ENCODE measurements at regions not wholly inside any gene's neighbourhood (a gene's known extent, or its start where the extent isn't known, plus 50 kb on each side); places are given as distances from the start of the nearest gene placed in this dataset.

DNA sequence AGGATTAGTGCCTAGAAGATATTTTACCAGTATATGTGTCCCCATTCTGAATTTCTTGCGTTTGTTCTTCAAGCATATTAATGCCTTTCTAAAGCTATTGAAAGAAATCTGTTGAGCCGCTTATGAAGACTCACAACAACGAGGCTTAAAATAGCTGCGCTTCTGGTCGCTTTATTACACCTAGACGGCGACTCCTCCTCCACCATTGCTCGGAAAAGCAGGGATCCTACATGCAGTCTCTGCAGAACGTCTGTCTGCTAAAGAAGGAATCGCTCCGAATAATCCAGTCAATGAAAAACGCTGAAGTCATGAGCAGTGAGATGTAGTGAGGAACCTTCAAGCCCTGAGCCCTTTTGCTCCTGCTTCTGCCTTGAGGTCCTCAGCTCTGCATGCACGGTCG lies 94.8 kb upstream of the ZNF516 start:
- no peak for ATAC-seq
- DNase-seq = no peak
- intact Hi-C loops (cut with DNase I) = no loop called here

DNA sequence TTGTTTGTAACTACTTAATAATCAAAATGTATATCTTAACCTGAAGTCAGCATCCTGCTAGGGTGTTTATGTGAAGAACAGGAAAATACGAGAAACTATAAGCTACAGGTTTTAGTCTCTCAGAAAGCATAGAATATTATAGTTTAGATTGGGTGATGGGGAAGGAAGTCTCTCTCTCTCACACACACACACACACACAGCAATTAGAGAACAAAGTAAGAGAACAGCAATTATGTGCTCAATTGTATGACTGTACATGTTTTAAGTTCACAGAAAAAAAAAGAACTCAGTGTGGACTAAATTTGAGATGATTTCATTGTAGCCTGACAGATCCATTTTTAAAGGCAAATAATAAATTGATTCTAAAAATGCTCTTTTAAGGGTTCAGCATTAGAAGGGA lies 94.3 kb upstream of the ZNF516 start:
- DNase-seq = no peak
- no peak for ATAC-seq
- intact Hi-C loops (cut with DNase I) = no loop called here

GRCh38 chr18:76588601-76589226 lies 93.7 kb upstream of the ZNF516 start:
- intact Hi-C loops (cut with DNase I) = no loop called here
- DNase-seq (no peak), ATAC-seq (peak; percentile 27 to 54)

DNA sequence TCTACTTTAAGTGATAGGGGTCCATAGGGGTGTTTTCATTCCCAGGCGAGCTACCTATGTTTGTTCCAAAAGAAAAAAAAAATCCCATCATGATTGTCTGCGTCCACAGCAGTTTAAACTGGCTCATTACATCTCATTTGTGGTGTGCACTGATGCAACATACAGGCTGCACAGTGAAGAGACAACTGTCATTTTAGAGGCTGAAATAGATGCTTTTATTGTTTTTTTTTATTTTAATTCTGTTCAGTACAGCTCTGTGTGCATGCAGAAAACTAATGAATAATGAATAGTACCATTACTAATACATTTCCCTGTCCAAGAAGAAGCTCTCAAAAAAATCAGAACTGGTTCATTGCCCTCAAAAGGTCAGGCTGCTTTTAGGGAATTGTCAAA lies 92.8 kb upstream of the ZNF516 start:
- DNase-seq (no peak), ATAC-seq (no peak)
- intact Hi-C loops (cut with DNase I) = no loop called here

DNA sequence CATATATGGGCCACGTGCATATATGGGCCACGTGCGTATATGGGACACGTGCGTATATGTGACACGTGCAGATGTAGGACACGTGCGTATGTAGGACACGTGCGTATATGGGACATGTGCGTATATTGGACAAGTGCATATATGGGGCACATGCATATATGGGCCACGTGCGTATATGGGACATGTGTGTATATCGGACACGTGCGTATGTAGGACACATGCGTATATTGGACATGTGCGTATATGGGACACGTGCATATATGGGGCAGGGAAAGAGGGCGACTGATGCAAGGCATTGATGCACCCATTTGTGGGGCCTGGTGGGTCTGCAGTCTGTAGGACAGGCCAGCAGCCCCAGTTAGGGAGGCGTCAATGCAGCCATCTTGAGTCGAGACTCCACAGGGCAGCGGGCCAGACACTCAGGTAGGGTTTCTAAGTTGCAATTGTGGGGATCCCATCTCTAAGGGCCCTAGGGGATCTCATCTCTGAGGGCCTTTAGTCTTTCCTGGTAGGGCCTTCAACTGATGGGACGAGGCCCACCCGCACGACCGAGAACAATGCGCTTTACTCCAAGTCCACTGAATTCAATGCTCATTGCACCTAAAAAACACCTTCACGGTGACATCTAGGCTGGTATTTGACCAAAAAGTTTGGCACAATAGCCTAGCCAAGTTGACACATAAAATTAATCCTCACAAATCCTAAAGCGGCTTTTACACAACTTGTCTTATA lies 92.3 kb upstream of the ZNF516 start:
- ATAC-seq (no peak), DNase-seq (no peak)
- intact Hi-C loops (cut with DNase I) = no loop called here

- ATAC-seq = no peak
- no peak for DNase-seq
- intact Hi-C loops (cut with DNase I) = no loop called here
These were observed 89.6 kb upstream of the ZNF516 start for GRCh38 chr18:76584414-76585310.

- intact Hi-C loops (cut with DNase I) = no loop called here
- DNase-seq (no peak), ATAC-seq (no peak)
These were observed 86.2 kb upstream of the ZNF516 start for GRCh38 chr18:76581261-76581660.

- ATAC-seq (no peak), DNase-seq (no peak)
- intact Hi-C loops (cut with DNase I) = no loop called here
These were observed 85.4 kb upstream of the ZNF516 start for GRCh38 chr18:76580288-76580962.

DNA sequence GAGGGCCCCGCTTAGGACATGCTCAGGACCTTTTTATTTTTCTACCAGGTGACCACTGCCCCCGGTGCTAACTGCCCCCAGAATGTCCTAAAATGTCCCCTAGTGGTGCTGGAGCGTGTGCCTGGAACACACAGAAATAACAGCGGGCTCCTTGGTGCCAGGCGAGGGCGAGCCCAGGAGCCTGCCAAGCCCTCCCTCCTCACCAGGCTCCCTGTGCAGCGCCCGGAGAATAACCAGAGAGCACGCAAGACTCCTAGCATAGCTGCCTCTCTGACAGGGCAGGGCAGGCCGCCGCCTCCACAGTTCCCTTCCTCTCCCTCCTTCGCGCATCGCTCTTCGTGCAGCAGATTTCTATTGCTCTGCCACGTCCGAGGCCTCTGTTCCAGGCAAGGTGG lies 84.3 kb upstream of the ZNF516 start:
- intact Hi-C loops (cut with DNase I) = no loop called here
- DNase-seq (no peak), ATAC-seq (no peak)

DNA sequence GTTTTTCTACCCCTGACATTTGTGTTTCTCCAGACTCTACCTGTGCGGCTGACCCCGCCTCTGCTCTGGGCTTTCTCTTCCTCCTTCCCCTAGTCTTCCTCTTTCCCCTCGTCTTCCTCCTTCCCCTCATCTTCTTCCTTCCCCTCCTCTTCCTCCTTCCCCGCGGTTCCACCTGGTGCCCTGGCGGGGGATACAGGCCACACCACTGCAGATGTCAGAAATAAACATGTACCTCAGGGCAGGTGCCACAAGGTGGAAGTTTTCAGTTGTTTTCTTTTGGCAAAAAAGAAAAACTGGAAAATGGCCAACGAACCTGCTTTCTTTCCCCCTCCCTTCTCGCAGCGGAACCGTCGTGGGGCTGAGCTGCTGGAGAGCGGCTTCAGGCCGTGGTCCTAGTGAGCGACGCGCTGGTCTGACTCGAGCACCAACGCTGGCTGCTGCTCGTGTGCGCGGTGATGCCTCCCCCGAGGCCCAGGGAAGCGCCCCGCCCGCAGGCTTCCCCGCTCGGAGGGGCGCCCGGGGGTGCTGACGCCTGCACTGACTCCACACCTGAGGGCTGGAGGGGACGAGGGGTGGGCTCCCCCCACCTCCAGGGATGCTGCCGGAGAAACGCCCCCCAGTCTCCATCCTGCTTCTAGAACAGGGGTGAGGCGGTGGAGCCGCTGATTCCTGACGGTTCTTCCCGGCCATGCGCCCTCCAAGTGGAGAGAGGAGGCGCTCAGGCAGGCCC lies 83.7 kb upstream of the ZNF516 start:
- DNase-seq (no peak), ATAC-seq (peak in 1 of 2 donors; percentile 16)
- intact Hi-C loops (cut with DNase I) = no loop called here

DNA sequence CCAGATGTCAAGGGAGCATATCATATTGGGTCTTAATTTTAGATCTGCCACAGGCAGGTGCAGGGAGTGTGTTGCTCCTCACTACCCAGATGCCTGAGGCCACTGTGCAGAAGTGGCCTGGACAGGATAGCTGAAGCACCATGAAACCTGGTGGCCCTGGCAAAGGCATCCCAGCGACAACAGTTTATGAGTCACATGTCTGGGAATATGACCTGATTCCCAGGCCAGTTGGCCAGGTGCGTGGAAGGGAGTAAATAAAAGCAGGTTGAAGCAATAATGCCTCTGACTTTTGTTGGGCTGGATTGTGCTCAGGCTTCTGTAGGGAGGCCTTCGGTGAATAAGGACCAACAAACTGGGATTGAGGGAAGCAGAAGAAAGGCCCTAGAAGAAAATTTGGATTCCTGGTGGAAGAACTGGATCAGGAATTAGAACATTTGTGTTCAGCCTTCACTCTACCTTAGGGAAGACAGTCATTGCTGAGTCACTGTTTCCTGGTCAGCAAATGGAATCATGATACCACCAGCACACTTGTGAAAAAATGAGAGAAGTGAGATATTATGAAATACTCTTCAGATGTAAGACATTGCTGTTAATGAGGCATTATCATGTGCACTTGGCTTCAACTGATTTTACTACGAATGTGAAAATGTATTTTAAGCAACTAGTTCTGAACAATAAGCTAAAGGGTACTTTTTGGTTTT lies 78.4 kb upstream of the ZNF516 start:
- intact Hi-C loops (cut with DNase I) = no loop called here
- ATAC-seq = peak; percentile 38 to 78
- DNase-seq = no peak

GRCh38 chr18:76572518-76573247 lies 77.6 kb upstream of the ZNF516 start:
- intact Hi-C loops (cut with DNase I) = no loop called here
- DNase-seq = no peak
- ATAC-seq = no peak

- ATAC-seq = no peak
- intact Hi-C loops (cut with DNase I) = no loop called here
- DNase-seq = no peak
These were observed 76.6 kb upstream of the ZNF516 start for GRCh38 chr18:76571689-76572088.

DNA sequence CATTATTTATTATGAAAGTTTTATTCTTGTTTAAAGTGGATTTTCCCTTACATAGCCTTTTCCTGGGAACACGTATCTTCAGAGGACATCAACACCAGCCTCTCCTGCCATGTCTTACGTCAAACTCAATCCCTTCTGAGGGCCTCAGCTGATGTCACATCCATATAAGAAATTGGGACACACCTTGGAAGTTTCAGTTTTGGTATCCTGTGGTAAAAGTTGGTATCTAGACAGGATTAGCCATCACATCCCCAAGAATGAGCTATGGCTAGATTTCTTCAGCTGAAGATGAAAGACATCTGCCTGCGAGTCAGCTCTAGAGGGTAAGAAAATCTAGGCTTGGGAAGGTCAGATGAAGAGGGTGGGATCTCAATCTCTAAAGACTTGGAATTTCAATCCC lies 75.8 kb upstream of the ZNF516 start:
- DNase-seq = no peak
- no peak for ATAC-seq
- intact Hi-C loops (cut with DNase I) = no loop called here

GRCh38 chr18:76569644-76570419 lies 74.8 kb upstream of the ZNF516 start:
- DNase-seq (no peak), ATAC-seq (no peak)
- intact Hi-C loops (cut with DNase I) = loop anchor here in 1 of 2 donors (5.0 kb wide), 1 partner anchor 43 kb away; no protein-coding TSS in a partner anchor

DNA sequence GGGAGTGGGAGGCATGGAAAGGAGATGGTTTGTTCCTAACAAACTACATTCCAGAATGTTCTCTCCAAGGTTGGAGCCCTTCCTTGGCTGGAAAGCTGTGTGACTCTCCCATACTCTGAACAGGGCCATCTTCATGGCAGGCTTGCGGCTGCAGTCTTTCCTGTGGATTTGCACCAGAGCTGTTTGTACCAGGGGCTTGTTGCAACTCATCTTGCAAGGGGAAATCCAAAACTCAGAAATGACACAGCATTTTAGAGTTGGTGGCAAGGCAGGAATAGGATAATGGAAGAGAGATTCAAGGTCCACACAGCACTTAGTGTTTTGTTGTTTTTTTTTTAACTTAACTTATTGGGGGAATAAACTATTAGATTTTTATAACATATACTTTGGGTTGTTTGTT lies 73.7 kb upstream of the ZNF516 start:
- intact Hi-C loops (cut with DNase I) = loop anchor here in 1 of 2 donors (5.0 kb wide), 1 partner anchor 41 kb away; no protein-coding TSS in a partner anchor
- DNase-seq (no peak), ATAC-seq (no peak)

Data from left cardiac atrium (tissue), 4 donors.